Choroid plexus epithelial cell (primary cell): ENCODE measurements at regions not wholly inside any gene's neighbourhood (a gene's known extent, or its start where the extent isn't known, plus 50 kb on each side); places are given as distances from the start of the nearest gene placed in this dataset.

ENCODE experiments used
- DNase-seq: peaks from one replicate; pipeline ENCODE4 v3.0.0-alpha.2; 2010; ENCODE audit warnings: low read depth
- H3K4me3 ChIP-seq: 2 replicates; pipeline ENCODE4 v1.5.1; 2011; ENCODE audit warnings: low read depth, mild to moderate bottlenecking, control low read depth, low read length, moderate library complexity
- TF ChIP-seq, protein P1 (sequence below): conservative IDR thresholded peaks from 2 replicates; pipeline ENCODE4 v1.5.1; 2011; ENCODE audit warnings: low read depth, mild to moderate bottlenecking, control low read depth, inconsistent platforms, low read length, moderate library complexity

GRCh38 chr3:124091716-124092115 is 99.8 kb upstream of the ROPN1 start:
- TF ChIP-seq, protein P1, sequence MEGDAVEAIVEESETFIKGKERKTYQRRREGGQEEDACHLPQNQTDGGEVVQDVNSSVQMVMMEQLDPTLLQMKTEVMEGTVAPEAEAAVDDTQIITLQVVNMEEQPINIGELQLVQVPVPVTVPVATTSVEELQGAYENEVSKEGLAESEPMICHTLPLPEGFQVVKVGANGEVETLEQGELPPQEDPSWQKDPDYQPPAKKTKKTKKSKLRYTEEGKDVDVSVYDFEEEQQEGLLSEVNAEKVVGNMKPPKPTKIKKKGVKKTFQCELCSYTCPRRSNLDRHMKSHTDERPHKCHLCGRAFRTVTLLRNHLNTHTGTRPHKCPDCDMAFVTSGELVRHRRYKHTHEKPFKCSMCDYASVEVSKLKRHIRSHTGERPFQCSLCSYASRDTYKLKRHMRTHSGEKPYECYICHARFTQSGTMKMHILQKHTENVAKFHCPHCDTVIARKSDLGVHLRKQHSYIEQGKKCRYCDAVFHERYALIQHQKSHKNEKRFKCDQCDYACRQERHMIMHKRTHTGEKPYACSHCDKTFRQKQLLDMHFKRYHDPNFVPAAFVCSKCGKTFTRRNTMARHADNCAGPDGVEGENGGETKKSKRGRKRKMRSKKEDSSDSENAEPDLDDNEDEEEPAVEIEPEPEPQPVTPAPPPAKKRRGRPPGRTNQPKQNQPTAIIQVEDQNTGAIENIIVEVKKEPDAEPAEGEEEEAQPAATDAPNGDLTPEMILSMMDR, result no peak
- no peak for DNase-seq
- no peak overlapping the region for H3K4me3 ChIP-seq

- DNase-seq, result peak; percentile 13
- TF ChIP-seq, protein P1, result no peak
- no peak overlapping the region for H3K4me3 ChIP-seq
These were observed 100.9 kb upstream of the ROPN1 start for GRCh38 chr3:124092811-124093210.

DNA sequence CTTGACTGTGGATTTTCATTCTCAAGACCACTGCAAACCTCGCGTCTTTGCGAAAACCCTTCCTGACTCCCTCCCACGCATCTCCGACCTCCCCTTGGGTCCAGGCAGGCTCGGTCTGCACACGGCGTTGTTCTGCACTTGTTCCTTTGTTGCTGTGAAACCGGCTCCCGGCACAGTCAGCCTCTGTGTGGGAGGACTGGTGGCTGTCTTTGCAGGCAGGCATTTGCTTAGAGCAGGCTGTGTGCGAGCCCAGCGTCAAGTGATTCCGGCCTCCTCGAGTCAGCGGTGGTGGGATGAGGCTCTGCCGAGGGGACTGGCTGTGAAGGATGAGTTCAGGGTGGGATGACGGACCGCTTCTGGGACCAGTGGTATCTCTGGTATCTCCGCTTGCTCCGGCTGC is 102.6 kb upstream of the ROPN1 start:
- H3K4me3 ChIP-seq, result no peak overlapping the region
- no peak for DNase-seq
- TF ChIP-seq, protein P1, result no peak

GRCh38 chr3:124097362-124098131 is 105.6 kb upstream of the ROPN1 start:
- no peak overlapping the region for H3K4me3 ChIP-seq
- TF ChIP-seq, protein P1, result no peak
- no peak for DNase-seq

- no peak for DNase-seq
- no peak overlapping the region for H3K4me3 ChIP-seq
- TF ChIP-seq, protein P1, result no peak
These were observed 109.7 kb upstream of the ROPN1 start for GRCh38 chr3:124101643-124102042.

DNA sequence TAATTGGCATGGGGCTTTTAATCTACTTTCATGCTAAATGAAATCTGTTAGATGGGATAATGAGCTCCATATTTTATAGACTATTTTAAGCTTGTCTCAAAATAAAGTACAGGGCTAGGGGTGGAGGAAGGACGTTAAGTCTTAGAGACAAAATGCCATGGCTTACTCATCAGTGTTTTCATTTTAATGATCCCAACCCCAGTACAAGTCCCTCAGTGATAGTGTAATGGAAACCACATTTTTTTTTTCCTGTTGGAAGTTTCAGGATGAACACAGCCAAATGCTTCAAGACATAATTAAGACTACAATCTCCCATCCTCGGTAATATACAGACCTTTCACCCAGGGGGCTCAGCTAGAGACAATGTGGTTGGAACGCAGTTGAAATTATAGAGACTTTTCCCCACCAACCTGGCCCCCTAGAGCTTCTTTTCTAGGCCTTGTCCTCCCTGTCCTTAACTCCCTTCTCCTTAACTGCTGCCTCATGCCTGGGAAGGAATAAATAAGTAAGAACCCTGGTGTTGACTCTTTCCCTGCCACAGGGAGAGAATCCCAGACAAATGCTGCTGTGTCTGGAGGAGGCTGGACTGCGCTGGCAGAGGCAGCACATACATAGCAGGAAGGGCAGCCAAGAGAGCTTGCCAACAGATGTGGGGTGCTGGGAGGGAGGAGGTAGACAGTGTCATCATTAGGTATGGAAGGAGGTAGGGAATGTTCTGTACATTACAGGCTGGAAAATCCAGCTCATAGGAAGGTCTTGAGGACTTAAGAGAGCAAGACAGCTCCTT is 115.4 kb upstream of the ROPN1 start:
- no peak overlapping the region for H3K4me3 ChIP-seq
- DNase-seq, result no peak
- TF ChIP-seq, protein P1, result no peak
